HepG2 (cell line): ENCODE measurements at regions not wholly inside any gene's neighbourhood (a gene's known extent, or its start where the extent isn't known, plus 50 kb on each side); places are given as distances from the start of the nearest gene placed in this dataset.

Experiments used
- ATAC-seq: fragments of 200-7000 bp; cut with Tn5 transposase; 3 replicates; pipeline ENCODE4 v1.9.1; 2020; ENCODE audit warnings: mild to moderate bottlenecking, moderate library complexity
- BruUV-seq: library from RNA; stranded (reverse); fragments of 400-500 nt; replicated peaks from 2 replicates; lab custom pipeline; 2021; lab: Mats Ljungman, UMichigan
- CTCF ChIA-PET: fragments of 300-600 bp; formaldehyde crosslinking; extraction: SDS; loops from one replicate; lab custom pipeline; 2021; ENCODE audit warnings: low total read pairs, inconsistent platforms, low intra/inter-chr PET ratio; lab: Yijun Ruan, JAX
- POLR2A ChIA-PET: fragments of 350-600 bp; sonication (Branson Sonifier 250); formaldehyde crosslinking; loops from one replicate; lab custom pipeline; 2020; ENCODE audit warnings: antibody characterized with exemption, inconsistent platforms; lab: Yijun Ruan, JAX
- DNase-seq: peaks from one replicate; pipeline ENCODE4 v3.0.0-alpha.2; 2015; ENCODE audit warnings: low spot score
- FAIRE-seq: peaks from 3 replicates; lab custom pipeline; 2011; peaks lifted over from hg19 to GRCh38; lab: Jason Lieb, UNC
- H2AFZ ChIP-seq: one replicate; pipeline ENCODE4 v1.6.1; 2011; ENCODE audit warnings: low read length, inconsistent platforms
- H3K27ac ChIP-seq: fragments of 300-600 bp; 3 replicates; pipeline ENCODE4 v1.8.0; 2011; ENCODE audit warnings: mixed run types, mild to moderate bottlenecking, mixed read lengths, low read length, inconsistent platforms; ENCODE audit not compliant: insufficient read depth; ENCODE audit errors: extremely low read length
- H3K27me3 ChIP-seq, 2 experiments: fragments of 200-600 bp in 1 of 2; 2 replicates in 1 of 2; 3 replicates in 1 of 2; pipeline versions ENCODE4 v1.6.0 to v1.8.0; 2011; ENCODE audit warnings: low read length in 2 of 2, mild to moderate bottlenecking in 2 of 2, moderate library complexity in 2 of 2, inconsistent platforms in 1 of 2; ENCODE audit not compliant: insufficient read depth in 2 of 2, control insufficient read depth in 1 of 2
- H3K36me3 ChIP-seq, 2 experiments: fragments of 200-600 bp in 1 of 2; replicated peaks in 1 of 2; 2 replicates in 1 of 2; 3 replicates in 1 of 2; pipeline versions ENCODE4 v1.5.1 to v1.8.0; 2011; ENCODE audit warnings: low read length in 2 of 2, inconsistent platforms in 1 of 2; ENCODE audit not compliant: insufficient read depth in 2 of 2, control insufficient read depth in 1 of 2
- H3K4me1 ChIP-seq: 2 replicates; pipeline ENCODE4 v1.5.1; 2012; ENCODE audit warnings: low read length, inconsistent platforms; ENCODE audit not compliant: insufficient read depth
- H3K4me2 ChIP-seq: 2 replicates; pipeline ENCODE4 v1.6.0; 2011; ENCODE audit warnings: low read depth, low read length, inconsistent platforms
- H3K4me3 ChIP-seq, 3 experiments: fragments of 200-600 bp in 1 of 3; sonication (generic), shearing (Covaris generic) in 1 of 3; replicated peaks in 1 of 3; 2 replicates each; pipeline ENCODE4 v1.5.1; 2011 to 2016; ENCODE audit warnings: low read length in 3 of 3, inconsistent platforms in 2 of 3, low read depth in 2 of 3, mild to moderate bottlenecking in 2 of 3, control low read depth in 1 of 3, mixed read lengths in 1 of 3; ENCODE audit not compliant: insufficient read depth in 1 of 3
- H3K79me2 ChIP-seq: one replicate; pipeline ENCODE4 v1.6.1; 2011; ENCODE audit warnings: low read length, inconsistent platforms; ENCODE audit not compliant: insufficient read depth
- H3K9ac ChIP-seq: 2 replicates; pipeline ENCODE4 v1.6.0; 2011; ENCODE audit warnings: mild to moderate bottlenecking, low read depth, low read length, inconsistent platforms; ENCODE audit not compliant: insufficient read depth
- H3K9me3 ChIP-seq: 2 replicates; pipeline ENCODE4 v1.5.1; 2012; ENCODE audit warnings: mild to moderate bottlenecking, low read length
- H4K20me1 ChIP-seq: 2 replicates; pipeline ENCODE4 v1.6.0; 2011; ENCODE audit warnings: inconsistent platforms, mild to moderate bottlenecking, low read length, moderate library complexity; ENCODE audit not compliant: insufficient read depth
- ARHGAP35 ChIP-seq: sonication (generic); formaldehyde crosslinking; IDR thresholded peaks from 2 replicates; pipeline ENCODE4 v1.9.0; 2022; ENCODE audit warnings: mild to moderate bottlenecking, inconsistent platforms, moderate library complexity, missing genetic modification reagents, borderline replicate concordance
- EHMT2 ChIP-seq: fragments of 200-600 bp; sonication (generic); IDR thresholded peaks from 2 replicates; pipeline ENCODE4 v1.7.0; 2017; ENCODE audit warnings: antibody characterized with exemption, low read depth, low read length, borderline replicate concordance
- GLMP ChIP-seq: sonication (generic); formaldehyde crosslinking; IDR thresholded peaks from 2 replicates; pipeline ENCODE4 v1.9.0; 2021; ENCODE audit warnings: missing genetic modification reagents, mild to moderate bottlenecking, borderline replicate concordance
- LRRFIP1 ChIP-seq: sonication (generic); formaldehyde crosslinking; conservative IDR thresholded peaks from 2 replicates; pipeline ENCODE4 v1.4.0; 2020; ENCODE audit warnings: missing genetic modification reagents
- NFATC3 ChIP-seq: sonication (generic); formaldehyde crosslinking; IDR thresholded peaks from 2 replicates; pipeline ENCODE4 v1.5.1; 2020; ENCODE audit warnings: mild to moderate bottlenecking, missing genetic modification reagents
- RBFOX2 ChIP-seq: fragments of 200-400 bp; formaldehyde crosslinking; IDR thresholded peaks from 2 replicates; pipeline ENCODE4 v1.6.1; 2017; ENCODE audit warnings: low read depth, mild to moderate bottlenecking, low read length
- REPIN1 ChIP-seq: sonication (generic); formaldehyde crosslinking; IDR thresholded peaks from 2 replicates; pipeline ENCODE4 v1.8.0; 2022; ENCODE audit warnings: missing genetic modification reagents, low read depth, mild to moderate bottlenecking, borderline replicate concordance
- WIZ ChIP-seq: sonication (generic); formaldehyde crosslinking; IDR thresholded peaks from 2 replicates; pipeline ENCODE4 v1.5.1; 2020; ENCODE audit warnings: mild to moderate bottlenecking, missing genetic modification reagents
- ZBTB3 ChIP-seq: sonication (generic); formaldehyde crosslinking; IDR thresholded peaks from 2 replicates; pipeline ENCODE4 v1.4.0; 2020; ENCODE audit warnings: low read depth, mild to moderate bottlenecking, moderate library complexity, missing genetic modification reagents, borderline replicate concordance
- ZBTB34 ChIP-seq: sonication (generic); formaldehyde crosslinking; IDR thresholded peaks from 2 replicates; pipeline ENCODE4 v1.8.0; 2022; ENCODE audit warnings: mild to moderate bottlenecking, missing genetic modification reagents
- ZIK1 ChIP-seq: sonication (generic); formaldehyde crosslinking; IDR thresholded peaks from 2 replicates; pipeline ENCODE4 v1.5.0; 2020; ENCODE audit warnings: mild to moderate bottlenecking, low read depth, missing genetic modification reagents, borderline replicate concordance
- ZKSCAN8 ChIP-seq: IDR thresholded peaks from 2 replicates; pipeline ENCODE4 v1.6.1; 2016; ENCODE audit warnings: borderline replicate concordance, missing genetic modification reagents, missing compliant biosample characterization
- ZNF567 ChIP-seq: sonication (generic); formaldehyde crosslinking; IDR thresholded peaks from 2 replicates; pipeline ENCODE4 v1.8.1; 2023; ENCODE audit warnings: mild to moderate bottlenecking, missing genetic modification reagents, borderline replicate concordance
- WGBS: methylation state at CpG from one replicate; pipeline ENCODE4 v1.1.6; 2017; ENCODE audit warnings: low lambda C conversion rate; 5-methylcytosine and 5-hydroxymethylcytosine counted together
- in situ Hi-C: cut with HindIII; loops from 2 replicates; pipeline ENCODE4 v1.10.0; 2017; ENCODE audit warnings: low pct_unique_long_range_greater_than_20kb; ENCODE audit not compliant: extremely low pct_ligation_motif_present
- intact Hi-C: fragments of 100-400 bp; cut with micrococcal nuclease; formaldehyde crosslinking; loops from one replicate; pipeline ENCODE4 v1.10.0; 2022; ENCODE audit not compliant: unreplicated experiment
- TF ChIP-seq, protein P1 (sequence below): sonication (generic); formaldehyde crosslinking; IDR thresholded peaks from 2 replicates; pipeline ENCODE4 v1.5.0; 2020; ENCODE audit warnings: mild to moderate bottlenecking, missing genetic modification reagents, borderline replicate concordance
- TF ChIP-seq, protein P2 (sequence below): sonication (generic); formaldehyde crosslinking; IDR thresholded peaks from 2 replicates; pipeline ENCODE4 v1.4.0; 2020; ENCODE audit warnings: missing genetic modification reagents

DNA sequence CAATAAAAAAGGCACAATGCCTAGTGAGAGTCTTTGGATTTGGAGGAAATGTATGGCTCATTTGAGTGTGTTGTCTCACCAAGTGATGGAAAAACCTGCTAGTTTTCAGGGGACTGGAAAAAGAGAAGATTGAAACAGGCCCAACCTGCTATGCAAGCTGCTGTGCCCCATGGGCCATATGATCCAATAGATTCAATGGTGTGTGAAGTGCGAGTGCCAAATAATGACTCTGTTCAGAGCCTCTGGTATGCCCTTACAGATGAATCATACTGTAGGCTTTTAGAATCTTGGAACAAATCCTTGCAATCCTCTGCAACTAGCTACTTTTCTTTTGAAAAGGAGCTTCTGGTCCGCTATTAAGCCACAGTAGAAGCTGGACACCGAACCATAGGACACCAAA is 529.8 kb upstream of the CNTNAP5 start:
- in situ Hi-C loops (no loop called here), intact Hi-C loops (no loop called here)
- no peaks in the 10 kb centered on the region for H3K27me3 ChIP-seq
- no peaks in the 10 kb centered on the region for H3K36me3 ChIP-seq
- H3K27ac ChIP-seq, result no peak overlapping the region
- H4K20me1 ChIP-seq, result no peaks in the 10 kb centered on the region
- DNase-seq (no peak), FAIRE-seq (no peak), ATAC-seq (no peak)
- H3K4me2 ChIP-seq, result no peak overlapping the region
- H3K4me3 ChIP-seq, result no peak overlapping the region
- ChIA-PET CTCF (no interaction called here), POLR2A (no interaction called here)
- no peaks in the 10 kb centered on the region for H3K4me1 ChIP-seq
- BruUV-seq, result no TSS peak
- no peaks in the 10 kb centered on the region for H3K79me2 ChIP-seq
- no peak overlapping the region for H3K9ac ChIP-seq
- H2AFZ ChIP-seq, result no peak overlapping the region
- H3K9me3 ChIP-seq, result peaks cover 98% of the 10 kb centered on the region
- WGBS, result 0% methylated on average over 3 of the region's 3 CpGs
- no peak for TF ChIP-seq ZNF567 (CRISPR knock-in tag)
- TF ChIP-seq REPIN1 (CRISPR knock-in tag), result no peak
- no peak for TF ChIP-seq ARHGAP35
- TF ChIP-seq WIZ (CRISPR knock-in tag), result no peak
- no peak for TF ChIP-seq ZIK1 (CRISPR knock-in tag)
- no peak for TF ChIP-seq EHMT2
- TF ChIP-seq, protein P1, sequence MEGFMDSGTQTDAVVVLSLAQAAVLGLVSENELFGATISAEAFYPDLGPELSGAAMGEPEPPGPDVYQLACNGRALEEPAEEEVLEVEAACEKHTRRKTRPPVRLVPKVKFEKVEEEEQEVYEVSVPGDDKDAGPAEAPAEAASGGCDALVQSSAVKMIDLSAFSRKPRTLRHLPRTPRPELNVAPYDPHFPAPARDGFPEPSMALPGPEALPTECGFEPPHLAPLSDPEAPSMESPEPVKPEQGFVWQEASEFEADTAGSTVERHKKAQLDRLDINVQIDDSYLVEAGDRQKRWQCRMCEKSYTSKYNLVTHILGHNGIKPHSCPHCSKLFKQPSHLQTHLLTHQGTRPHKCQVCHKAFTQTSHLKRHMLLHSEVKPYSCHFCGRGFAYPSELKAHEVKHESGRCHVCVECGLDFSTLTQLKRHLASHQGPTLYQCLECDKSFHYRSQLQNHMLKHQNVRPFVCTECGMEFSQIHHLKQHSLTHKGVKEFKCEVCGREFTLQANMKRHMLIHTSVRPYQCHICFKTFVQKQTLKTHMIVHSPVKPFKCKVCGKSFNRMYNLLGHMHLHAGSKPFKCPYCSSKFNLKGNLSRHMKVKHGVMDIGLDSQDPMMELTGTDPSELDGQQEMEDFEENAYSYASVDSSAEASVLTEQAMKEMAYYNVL (CRISPR knock-in tag), result no peak
- TF ChIP-seq ZBTB34 (CRISPR knock-in tag), result no peak
- no peak for TF ChIP-seq NFATC3
- no peak for TF ChIP-seq ZBTB3 (CRISPR knock-in tag)
- TF ChIP-seq GLMP (CRISPR knock-in tag), result no peak
- TF ChIP-seq, protein P2, sequence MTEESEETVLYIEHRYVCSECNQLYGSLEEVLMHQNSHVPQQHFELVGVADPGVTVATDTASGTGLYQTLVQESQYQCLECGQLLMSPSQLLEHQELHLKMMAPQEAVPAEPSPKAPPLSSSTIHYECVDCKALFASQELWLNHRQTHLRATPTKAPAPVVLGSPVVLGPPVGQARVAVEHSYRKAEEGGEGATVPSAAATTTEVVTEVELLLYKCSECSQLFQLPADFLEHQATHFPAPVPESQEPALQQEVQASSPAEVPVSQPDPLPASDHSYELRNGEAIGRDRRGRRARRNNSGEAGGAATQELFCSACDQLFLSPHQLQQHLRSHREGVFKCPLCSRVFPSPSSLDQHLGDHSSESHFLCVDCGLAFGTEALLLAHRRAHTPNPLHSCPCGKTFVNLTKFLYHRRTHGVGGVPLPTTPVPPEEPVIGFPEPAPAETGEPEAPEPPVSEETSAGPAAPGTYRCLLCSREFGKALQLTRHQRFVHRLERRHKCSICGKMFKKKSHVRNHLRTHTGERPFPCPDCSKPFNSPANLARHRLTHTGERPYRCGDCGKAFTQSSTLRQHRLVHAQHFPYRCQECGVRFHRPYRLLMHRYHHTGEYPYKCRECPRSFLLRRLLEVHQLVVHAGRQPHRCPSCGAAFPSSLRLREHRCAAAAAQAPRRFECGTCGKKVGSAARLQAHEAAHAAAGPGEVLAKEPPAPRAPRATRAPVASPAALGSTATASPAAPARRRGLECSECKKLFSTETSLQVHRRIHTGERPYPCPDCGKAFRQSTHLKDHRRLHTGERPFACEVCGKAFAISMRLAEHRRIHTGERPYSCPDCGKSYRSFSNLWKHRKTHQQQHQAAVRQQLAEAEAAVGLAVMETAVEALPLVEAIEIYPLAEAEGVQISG (CRISPR knock-in tag), result no peak
- TF ChIP-seq LRRFIP1 (CRISPR knock-in tag), result no peak
- no peak for TF ChIP-seq ZKSCAN8 (CRISPR knock-in tag)
- TF ChIP-seq RBFOX2, result no peak
